HG02642 (cell line): ENCODE measurements at regions not wholly inside any gene's neighbourhood (a gene's known extent, or its start where the extent isn't known, plus 50 kb on each side); places are given as distances from the start of the nearest gene placed in this dataset.
A peak's percentile ranks its signal among the peaks of the same experiment; 100 is the strongest.
"Not testable (repeated sequence)": the region's sequence is repeated elsewhere in the genome, so short reads cannot be mapped to it uniquely, and the experiment has no call there.

ENCODE experiments used
- ATAC-seq: cut with Tn5 transposase; IDR thresholded peaks from one replicate; pipeline ENCODE4 v1.9.1; 2021; ENCODE audit warnings: mild to moderate bottlenecking; ENCODE audit not compliant: unreplicated experiment, poor library complexity

- no peak for ATAC-seq
Measured at GRCh38 chr2:208607694-208608093, 201.1 kb downstream of the PTH2R start.

GRCh38 chr2:208608122-208608835 lies 201.7 kb downstream of the PTH2R start:
- ATAC-seq, result no peak

- no peak for ATAC-seq
Measured at GRCh38 chr2:208609166-208609804, 202.7 kb downstream of the PTH2R start.

- ATAC-seq, result not testable (repeated sequence)
Measured at GRCh38 chr2:208615675-208616074, 209.1 kb downstream of the PTH2R start.

GRCh38 chr2:208618220-208618619 lies 211.6 kb downstream of the PTH2R start:
- ATAC-seq, result no peak

GRCh38 chr2:208619993-208620392 lies 213.4 kb downstream of the PTH2R start:
- ATAC-seq, result no peak

- no peak for ATAC-seq
Measured at GRCh38 chr2:208620487-208620978, 213.9 kb downstream of the PTH2R start.

GRCh38 chr2:208627110-208627884 lies 220.7 kb downstream of the PTH2R start:
- ATAC-seq, result no peak

GRCh38 chr2:208627916-208628315 lies 221.3 kb downstream of the PTH2R start:
- no peak for ATAC-seq

- ATAC-seq, result peak; percentile 56
Measured at GRCh38 chr2:208638059-208638458, 231.5 kb downstream of the PTH2R start.

GRCh38 chr2:208642125-208642779 lies 235.7 kb downstream of the PTH2R start:
- ATAC-seq, result no peak

GRCh38 chr2:208643145-208643544 lies 236.6 kb downstream of the PTH2R start:
- peak; percentile 37 for ATAC-seq

- ATAC-seq, result no peak
Measured at GRCh38 chr2:208645226-208645625, 238.6 kb downstream of the PTH2R start.

GRCh38 chr2:208648368-208648767 lies 241.8 kb downstream of the PTH2R start:
- ATAC-seq, result no peak

GRCh38 chr2:208653383-208653782 lies 246.8 kb downstream of the PTH2R start:
- no peak for ATAC-seq

- ATAC-seq, result no peak
Measured at GRCh38 chr2:208654056-208654455, 247.5 kb downstream of the PTH2R start.

- no peak for ATAC-seq
Measured at GRCh38 chr2:208657468-208657867, 250.9 kb downstream of the PTH2R start.

GRCh38 chr2:208669394-208669793 lies 262.8 kb downstream of the PTH2R start:
- peak; percentile 49 for ATAC-seq

GRCh38 chr2:208671284-208671683 lies 264.7 kb downstream of the PTH2R start:
- ATAC-seq, result no peak

GRCh38 chr2:208671886-208672680 lies 265.5 kb downstream of the PTH2R start:
- ATAC-seq, result no peak
